Skin epidermis (tissue), 12 donors: ENCODE measurements at regions not wholly inside any gene's neighbourhood (a gene's known extent, or its start where the extent isn't known, plus 50 kb on each side); places are given as distances from the start of the nearest gene placed in this dataset.
A peak's percentile ranks its signal among the peaks of the same experiment; 100 is the strongest.
"Not testable (repeated sequence)": the region's sequence is repeated elsewhere in the genome, so short reads cannot be mapped to it uniquely, and the experiment has no call there.

Experiments
- H3K27ac ChIP-seq, 21 experiments: fragments of 200-600 bp; sonication (generic) in 11 of 21; one replicate each; pipeline ENCODE4 v1.5.0; 2020; ENCODE audit warnings: mild to moderate bottlenecking in 3 of 21, inconsistent platforms in 2 of 21, moderate library complexity in 2 of 21
- H3K4me3 ChIP-seq, 7 experiments: fragments of 200-600 bp; sonication (generic) in 2 of 7; one replicate each; pipeline ENCODE4 v1.5.0; 2020; ENCODE audit warnings: inconsistent platforms in 2 of 7, mild to moderate bottlenecking in 2 of 7, moderate library complexity in 1 of 7

DNA sequence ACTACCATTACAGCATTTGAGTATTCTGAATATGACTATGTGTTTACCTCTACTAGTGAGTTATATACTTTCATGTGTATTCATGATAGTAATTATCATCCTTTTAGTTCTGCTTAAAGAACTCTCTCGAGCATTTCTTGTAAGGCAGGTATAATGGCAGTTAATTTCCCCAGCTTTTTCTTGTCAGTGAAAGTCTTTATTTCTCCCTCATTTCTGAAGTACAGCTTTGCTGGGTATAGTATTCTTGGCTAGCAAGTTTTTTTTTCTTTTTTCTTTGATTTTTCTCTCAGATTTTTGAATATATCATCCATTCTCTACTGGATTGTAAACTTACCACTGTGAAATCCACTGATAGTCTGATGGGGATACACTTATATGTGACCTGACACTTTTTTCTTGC, 165.9 kb upstream of the ARHGAP5 start:
- Histone ChIP-seq H3K4me3 (no peak overlapping the region), H3K27ac (no peak overlapping the region)

DNA sequence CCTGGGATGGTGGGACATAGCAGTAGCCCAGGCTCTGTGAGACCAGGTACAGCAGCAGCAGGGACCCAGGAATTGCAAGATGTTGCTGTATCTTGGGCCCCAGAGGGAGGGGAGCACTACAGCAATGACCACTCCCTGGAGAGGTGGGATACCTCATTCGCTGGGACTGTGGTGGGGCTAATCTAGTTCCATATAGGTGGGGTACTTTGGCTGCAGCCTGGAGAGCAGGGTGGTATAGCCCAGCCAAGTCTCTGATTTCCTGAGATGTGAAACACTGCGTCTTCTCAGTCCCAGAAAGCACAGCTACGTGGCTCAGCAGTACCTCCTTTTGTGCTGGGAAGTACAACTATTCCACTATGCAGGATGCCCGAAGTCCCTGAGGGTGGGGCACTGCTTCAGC, 163.7 kb upstream of the ARHGAP5 start:
- no peak overlapping the region for H3K27ac ChIP-seq
- H3K4me3 ChIP-seq: no peak overlapping the region

DNA sequence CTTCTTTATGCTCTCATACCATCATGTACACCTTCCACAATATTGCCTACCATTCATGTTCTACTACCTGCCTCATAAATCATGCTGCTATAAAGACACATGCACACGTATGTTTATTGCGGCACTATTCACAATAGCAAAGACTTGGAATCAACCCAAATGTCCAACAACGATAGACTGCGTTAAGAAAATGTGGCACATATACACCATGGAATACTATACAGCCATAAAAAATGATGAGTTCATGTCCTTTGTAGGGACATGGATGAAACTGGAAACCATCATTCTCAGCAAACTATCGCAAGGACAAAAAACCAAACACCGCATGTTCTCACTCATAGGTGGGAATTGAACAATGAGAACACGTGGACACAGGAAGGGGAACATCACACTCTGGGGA, 158.8 kb upstream of the ARHGAP5 start:
- not testable (repeated sequence) for H3K4me3 ChIP-seq

DNA sequence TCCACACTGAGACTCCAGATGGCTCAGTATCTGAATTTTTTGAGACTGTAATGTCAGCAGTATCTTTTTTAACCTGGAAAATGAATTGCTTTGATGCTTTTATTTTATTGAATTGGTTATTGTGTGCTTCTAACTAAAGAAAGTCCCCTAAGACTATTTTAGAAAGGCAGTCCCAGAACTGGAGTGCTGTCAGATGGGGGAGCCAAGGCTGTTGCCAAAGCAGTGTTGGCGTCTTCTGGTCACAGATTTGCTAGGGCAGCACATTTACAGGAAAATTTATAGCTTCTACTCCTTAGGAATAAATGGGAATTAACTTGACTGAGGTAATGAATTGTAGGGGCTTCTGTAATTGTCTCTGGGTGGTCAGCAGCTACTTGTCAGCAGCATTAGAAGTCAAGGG, 157.1 kb upstream of the ARHGAP5 start:
- Histone ChIP-seq H3K4me3 (no peak overlapping the region), H3K27ac (no peak overlapping the region)

More for the DNA sequence above, 158.8 kb upstream of the ARHGAP5 start:
- not testable (repeated sequence) for H3K27ac ChIP-seq

DNA sequence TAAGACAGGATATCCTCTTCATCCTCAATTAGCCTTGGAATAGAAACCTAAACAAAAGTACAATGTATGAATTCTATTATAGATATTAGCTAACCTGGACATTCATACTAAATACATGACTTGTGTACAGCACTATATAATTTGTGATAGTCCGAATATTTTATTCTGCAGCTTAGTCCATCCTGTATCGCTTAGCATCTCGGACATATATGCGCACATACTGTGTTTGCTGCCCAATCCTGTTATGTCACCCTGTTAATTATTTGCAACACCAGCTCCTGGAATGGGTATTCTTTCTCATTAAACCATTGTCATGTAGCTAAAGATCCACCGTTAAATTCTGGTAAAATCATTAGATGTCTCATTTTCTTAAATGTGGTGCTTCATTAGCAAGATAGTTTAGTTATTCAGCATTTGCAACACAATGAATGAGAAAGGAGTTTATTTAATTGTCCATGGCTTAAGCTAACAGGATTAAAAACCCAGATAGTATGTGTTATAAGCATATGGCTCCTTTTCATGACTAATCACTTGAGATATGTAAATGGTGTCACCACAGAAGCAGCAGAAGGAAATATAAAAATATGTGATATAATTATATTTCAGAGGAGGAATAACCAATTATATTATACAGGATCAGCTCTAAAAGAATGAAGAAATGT, 156.0 kb upstream of the ARHGAP5 start:
- Histone ChIP-seq H3K27ac (no peak overlapping the region), H3K4me3 (no peak overlapping the region)

DNA sequence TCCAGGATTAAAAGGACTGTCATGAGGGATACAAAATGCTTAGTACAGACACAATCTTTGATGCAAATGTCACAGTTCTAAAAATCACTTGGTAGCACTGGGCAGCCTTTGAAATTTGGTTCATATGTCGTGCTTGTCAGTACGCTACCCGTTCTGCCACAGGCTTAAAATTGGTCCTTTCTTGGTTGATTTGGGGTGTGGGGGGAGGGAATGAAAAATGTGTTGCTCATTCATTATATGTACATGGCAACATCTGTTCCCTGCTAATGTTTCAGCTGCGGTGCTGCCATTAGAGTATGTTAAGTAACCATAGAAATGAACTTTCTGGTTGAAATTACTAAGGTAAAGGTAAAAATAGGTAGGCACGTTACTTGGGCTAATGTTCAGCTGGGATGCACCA, 155.4 kb upstream of the ARHGAP5 start:
- H3K4me3 ChIP-seq: no peak overlapping the region
- no peak overlapping the region for H3K27ac ChIP-seq

DNA sequence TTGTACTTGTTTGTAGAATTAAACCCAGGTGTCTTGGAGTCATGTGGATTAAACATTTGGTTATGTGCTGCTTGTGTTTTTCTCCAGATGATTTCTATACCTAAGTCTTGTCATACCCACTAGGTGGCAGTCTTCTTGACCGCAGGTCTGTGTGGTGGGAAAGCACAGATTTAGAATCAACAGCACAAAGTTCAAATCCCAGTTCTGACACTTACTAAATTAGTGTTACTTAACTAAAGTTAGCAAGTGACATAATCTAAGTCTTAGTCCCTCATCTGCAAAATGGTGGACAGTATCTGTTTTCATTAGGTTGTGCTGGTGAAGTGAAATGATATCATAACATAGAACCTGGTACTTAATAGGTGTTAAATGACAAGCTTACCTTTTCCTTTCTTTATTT, 151.0 kb upstream of the ARHGAP5 start:
- no peak overlapping the region for H3K4me3 ChIP-seq
- peak overlapping the region in 1 of 21 experiments; percentile 3 for H3K27ac ChIP-seq

DNA sequence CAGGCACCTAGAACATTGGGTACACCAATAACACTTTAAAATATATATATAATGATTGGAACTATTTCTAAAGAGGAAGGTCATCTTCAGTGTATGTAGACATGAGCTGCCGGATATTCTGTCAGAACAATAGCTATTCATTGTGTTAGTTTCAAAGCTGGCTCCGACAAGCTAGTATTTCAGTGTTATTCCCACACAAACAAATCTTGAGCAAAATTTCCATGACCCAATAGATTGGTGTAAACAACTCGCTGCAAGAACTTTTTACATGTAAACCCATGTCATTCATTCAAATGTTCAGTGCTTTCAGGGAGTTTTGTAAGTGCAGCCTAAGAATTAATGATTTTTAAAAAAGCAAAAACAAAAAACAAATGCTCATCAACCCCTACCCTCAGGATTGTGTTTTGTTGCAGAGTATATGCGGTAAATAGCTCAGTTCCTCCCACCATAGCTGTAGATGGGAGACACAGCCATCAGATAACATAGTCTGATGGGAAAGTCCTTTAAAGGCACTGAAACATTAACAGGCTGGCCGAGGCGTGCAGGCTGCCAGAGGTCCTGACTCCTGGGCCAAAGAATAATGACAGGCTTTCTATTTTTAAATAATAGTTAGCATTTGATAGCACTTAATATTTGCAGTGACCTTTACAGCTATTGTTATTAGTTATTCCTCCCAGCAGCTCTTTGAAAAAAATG, 150.3 kb upstream of the ARHGAP5 start:
- H3K4me3 ChIP-seq: no peak overlapping the region
- peak overlapping the region in 5 of 21 experiments; percentile 17 to 77 (median 57) for H3K27ac ChIP-seq

- H3K4me3 ChIP-seq: no peak overlapping the region
- H3K27ac ChIP-seq: peak overlapping the region in 10 of 21 experiments; percentile 17 to 77 (median 39)
Observed at GRCh38 chr14:31927348-31927832, 149.7 kb upstream of the ARHGAP5 start.

GRCh38 chr14:31930070-31930469, 147.0 kb upstream of the ARHGAP5 start:
- H3K4me3 ChIP-seq: no peak overlapping the region
- no peak overlapping the region for H3K27ac ChIP-seq

- Histone ChIP-seq H3K4me3 (no peak overlapping the region), H3K27ac (no peak overlapping the region)
Observed at GRCh38 chr14:31930493-31931240, 146.4 kb upstream of the ARHGAP5 start.

- H3K27ac ChIP-seq: no peak overlapping the region
Observed at GRCh38 chr14:31932675-31933074, 144.4 kb upstream of the ARHGAP5 start.

DNA sequence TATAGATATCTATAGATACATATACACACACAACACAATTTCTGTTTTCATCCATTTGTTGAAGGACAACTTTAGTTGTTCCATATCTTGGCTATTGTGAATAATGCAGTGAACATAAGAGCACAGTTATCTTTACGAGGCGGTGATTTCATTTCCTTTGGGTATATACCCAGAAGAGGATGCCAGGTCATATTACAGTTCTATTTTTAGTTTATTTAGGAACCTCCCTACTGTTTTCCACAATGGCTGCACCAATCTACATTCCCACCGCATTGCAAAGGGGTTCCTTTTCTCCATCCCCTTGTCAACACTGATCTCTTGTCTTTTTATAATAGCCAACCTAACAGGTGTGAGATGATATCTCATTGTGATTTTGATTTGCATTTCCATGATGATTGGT, 143.4 kb upstream of the ARHGAP5 start:
- H3K27ac ChIP-seq: no peak overlapping the region
- no peak overlapping the region for H3K4me3 ChIP-seq

More at GRCh38 chr14:31932675-31933074, 144.4 kb upstream of the ARHGAP5 start:
- no peak overlapping the region for H3K4me3 ChIP-seq

DNA sequence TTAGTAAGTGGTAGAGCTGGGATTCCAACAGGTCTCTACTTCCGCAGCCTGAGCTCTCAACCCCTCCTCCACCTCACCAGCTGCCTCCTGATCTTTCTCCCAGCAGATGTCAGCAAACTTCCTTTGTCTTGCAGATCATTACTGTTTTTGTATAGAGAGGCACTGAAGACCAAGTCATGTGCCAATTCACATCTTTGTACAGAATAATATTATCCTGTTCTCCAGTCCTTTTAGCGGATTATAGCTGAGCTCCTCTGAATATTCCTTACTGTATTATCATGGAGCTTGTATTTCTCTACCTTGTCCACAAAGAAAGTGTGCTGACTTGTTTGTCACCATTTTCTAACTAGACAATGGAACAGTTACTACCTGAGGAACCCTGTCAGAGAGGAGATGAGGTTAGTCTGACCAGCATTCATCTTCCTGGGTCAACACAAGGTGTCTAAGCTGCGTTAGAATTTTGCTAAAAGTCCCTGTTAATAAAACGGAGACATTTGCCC, 142.3 kb upstream of the ARHGAP5 start:
- H3K27ac ChIP-seq: no peak overlapping the region

GRCh38 chr14:31935391-31935790, 141.7 kb upstream of the ARHGAP5 start:
- Histone ChIP-seq H3K4me3 (no peak overlapping the region), H3K27ac (no peak overlapping the region)

More for the DNA sequence above, 142.3 kb upstream of the ARHGAP5 start:
- no peak overlapping the region for H3K4me3 ChIP-seq

DNA sequence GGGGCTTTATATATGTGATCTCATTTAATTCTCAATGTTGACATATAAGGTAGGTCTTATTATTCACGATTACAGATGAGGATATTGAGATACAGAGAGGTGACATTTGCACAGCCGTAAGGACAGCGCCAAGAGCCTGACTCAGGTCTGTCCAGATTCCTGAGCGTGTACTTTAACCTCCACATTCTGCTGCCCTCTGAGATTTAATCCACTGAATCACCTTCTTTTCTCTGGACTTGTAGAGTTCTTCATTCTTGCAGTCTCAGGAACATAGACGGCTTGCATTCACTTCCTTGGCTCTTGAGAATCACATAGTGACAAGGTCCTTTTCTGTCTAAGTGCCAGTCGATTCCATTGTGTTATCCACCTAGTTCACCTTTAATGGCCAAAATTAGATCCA, 141.0 kb upstream of the ARHGAP5 start:
- H3K4me3 ChIP-seq: no peak overlapping the region
- H3K27ac ChIP-seq: no peak overlapping the region

GRCh38 chr14:31937730-31938346, 139.3 kb upstream of the ARHGAP5 start:
- H3K4me3 ChIP-seq: no peak overlapping the region
- H3K27ac ChIP-seq: no peak overlapping the region

- Histone ChIP-seq H3K27ac (no peak overlapping the region), H3K4me3 (no peak overlapping the region)
Observed at GRCh38 chr14:31939934-31940333, 137.2 kb upstream of the ARHGAP5 start.

- no peak overlapping the region for H3K4me3 ChIP-seq
Observed at GRCh38 chr14:31941487-31941886, 135.6 kb upstream of the ARHGAP5 start.

More at GRCh38 chr14:31941487-31941886, 135.6 kb upstream of the ARHGAP5 start:
- H3K27ac ChIP-seq: no peak overlapping the region
